Left ventricle myocardium inferior (tissue), 1 donor: ENCODE measurements at regions not wholly inside any gene's neighbourhood (a gene's known extent, or its start where the extent isn't known, plus 50 kb on each side); places are given as distances from the start of the nearest gene placed in this dataset.

Experiments
- DNase-seq: peaks from one replicate; pipeline ENCODE4 v3.0.0-alpha.2; 2020
- H3K27ac ChIP-seq: fragments of 200-600 bp; replicated peaks from 2 replicates; pipeline ENCODE4 v1.8.0; 2021
- H3K27me3 ChIP-seq: fragments of 200-600 bp; 2 replicates; pipeline ENCODE4 v1.8.0; 2021; ENCODE audit warnings: low read depth
- H3K36me3 ChIP-seq: fragments of 200-600 bp; 2 replicates; pipeline ENCODE4 v1.8.0; 2021
- H3K4me1 ChIP-seq: fragments of 200-600 bp; 2 replicates; pipeline ENCODE4 v1.8.0; 2021
- H3K4me3 ChIP-seq: fragments of 200-600 bp; 2 replicates; pipeline ENCODE4 v1.8.0; 2021; ENCODE audit warnings: mild to moderate bottlenecking, moderate library complexity
- H3K9me3 ChIP-seq: fragments of 200-600 bp; replicated peaks from 2 replicates; pipeline ENCODE4 v1.8.0; 2021
- intact Hi-C: fragments of 100-400 bp; cut with micrococcal nuclease; formaldehyde crosslinking; loops from one replicate; pipeline ENCODE4 v1.11.0; 2022
- TF ChIP-seq, protein P1 (sequence below): fragments of 200-600 bp; IDR thresholded peaks from 2 replicates; pipeline ENCODE4 v1.8.0; 2021; ENCODE audit warnings: antibody characterized with exemption, mild to moderate bottlenecking, borderline replicate concordance
- donor health status: DM: no; HTN: yes; CAD: no; lungs with severe emphysema.

DNA sequence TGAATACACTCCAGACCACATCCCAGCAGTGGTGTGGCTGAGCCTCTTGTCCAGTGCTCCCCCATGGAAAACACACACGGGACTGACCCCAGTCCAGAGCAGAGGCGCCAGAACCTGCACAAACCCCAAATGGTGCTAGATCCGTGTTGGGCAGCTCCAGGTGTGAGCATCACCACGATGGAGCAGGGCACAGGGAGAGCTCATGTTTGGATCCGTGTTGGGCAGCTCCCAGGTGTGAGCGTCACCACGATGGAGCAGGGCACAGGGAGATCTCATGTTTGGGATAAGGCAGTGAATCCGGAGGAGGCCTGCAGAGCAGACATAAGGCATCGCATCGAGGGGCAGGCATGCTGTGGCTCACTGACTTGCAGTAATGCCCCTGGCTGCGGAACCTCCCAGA is 460.0 kb upstream of the MYT1L start:
- Histone ChIP-seq H3K4me3 (no peak overlapping the region), H3K27me3 (peaks cover 28% of the 10 kb centered on the region), H3K4me1 (no peaks in the 10 kb centered on the region), H3K9me3 (no peaks in the 10 kb centered on the region), H3K36me3 (no peaks in the 10 kb centered on the region), H3K27ac (no peak overlapping the region)
- intact Hi-C loops: no loop called here
- TF ChIP-seq, protein P1, sequence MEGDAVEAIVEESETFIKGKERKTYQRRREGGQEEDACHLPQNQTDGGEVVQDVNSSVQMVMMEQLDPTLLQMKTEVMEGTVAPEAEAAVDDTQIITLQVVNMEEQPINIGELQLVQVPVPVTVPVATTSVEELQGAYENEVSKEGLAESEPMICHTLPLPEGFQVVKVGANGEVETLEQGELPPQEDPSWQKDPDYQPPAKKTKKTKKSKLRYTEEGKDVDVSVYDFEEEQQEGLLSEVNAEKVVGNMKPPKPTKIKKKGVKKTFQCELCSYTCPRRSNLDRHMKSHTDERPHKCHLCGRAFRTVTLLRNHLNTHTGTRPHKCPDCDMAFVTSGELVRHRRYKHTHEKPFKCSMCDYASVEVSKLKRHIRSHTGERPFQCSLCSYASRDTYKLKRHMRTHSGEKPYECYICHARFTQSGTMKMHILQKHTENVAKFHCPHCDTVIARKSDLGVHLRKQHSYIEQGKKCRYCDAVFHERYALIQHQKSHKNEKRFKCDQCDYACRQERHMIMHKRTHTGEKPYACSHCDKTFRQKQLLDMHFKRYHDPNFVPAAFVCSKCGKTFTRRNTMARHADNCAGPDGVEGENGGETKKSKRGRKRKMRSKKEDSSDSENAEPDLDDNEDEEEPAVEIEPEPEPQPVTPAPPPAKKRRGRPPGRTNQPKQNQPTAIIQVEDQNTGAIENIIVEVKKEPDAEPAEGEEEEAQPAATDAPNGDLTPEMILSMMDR: no peak
- DNase-seq: no peak

DNA sequence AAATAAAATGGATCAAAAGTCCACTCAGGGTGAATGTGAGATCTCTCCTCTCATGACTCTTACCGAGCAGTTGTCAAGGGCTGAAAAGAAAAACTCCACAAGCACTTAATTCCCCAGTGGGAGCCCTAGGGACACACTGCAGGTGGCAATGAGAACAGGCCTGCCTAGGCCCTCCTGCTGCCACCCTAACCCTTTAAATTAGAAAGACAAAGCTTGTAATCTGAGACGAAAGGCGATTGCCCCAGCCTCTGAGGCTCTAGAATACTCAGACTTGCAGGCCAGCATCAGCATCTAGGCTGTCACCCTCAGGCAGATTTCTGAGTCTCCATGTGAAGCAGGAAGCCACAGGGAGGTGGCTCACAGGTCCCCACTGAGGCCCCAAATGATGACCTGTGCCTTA is 457.0 kb upstream of the MYT1L start:
- no peaks in the 10 kb centered on the region for H3K9me3 ChIP-seq
- H3K4me1 ChIP-seq: no peaks in the 10 kb centered on the region
- intact Hi-C loops: no loop called here
- TF ChIP-seq, protein P1: no peak
- H3K4me3 ChIP-seq: no peak overlapping the region
- peaks cover 21% of the 10 kb centered on the region for H3K27me3 ChIP-seq
- no peaks in the 10 kb centered on the region for H3K36me3 ChIP-seq
- H3K27ac ChIP-seq: no peak overlapping the region
- DNase-seq: no peak

DNA sequence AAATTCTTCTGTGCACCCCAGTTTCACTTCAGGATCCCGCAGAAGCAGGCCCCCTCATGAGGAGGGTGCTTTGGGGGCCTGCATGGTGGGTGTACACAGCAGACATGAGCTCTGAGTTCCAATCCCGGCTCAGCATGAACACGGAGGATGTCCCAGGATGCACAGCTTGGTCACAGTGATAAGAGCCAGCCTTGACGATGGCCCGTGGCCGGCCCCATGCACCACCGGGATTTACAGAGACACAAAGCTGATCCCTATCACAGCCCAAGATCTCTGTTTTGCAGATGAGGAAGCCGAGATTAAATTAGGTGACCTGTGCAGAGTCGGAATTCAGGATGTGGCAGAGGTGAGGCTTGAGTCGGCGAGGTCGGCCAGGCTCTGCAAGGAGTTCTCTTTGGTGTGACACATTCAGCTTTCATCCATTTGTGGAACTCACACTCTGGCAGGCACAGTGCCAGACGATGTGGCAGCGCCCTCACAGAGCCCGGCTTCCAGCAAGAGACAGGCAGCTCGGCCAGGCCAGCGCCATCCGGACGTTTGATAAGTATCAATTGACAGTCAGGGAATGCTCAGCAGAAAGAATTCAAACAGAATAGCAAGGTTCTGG is 456.3 kb upstream of the MYT1L start:
- Histone ChIP-seq H3K27ac (no peak overlapping the region), H3K9me3 (no peaks in the 10 kb centered on the region), H3K4me1 (no peaks in the 10 kb centered on the region), H3K27me3 (peaks cover 24% of the 10 kb centered on the region), H3K4me3 (no peak overlapping the region), H3K36me3 (no peaks in the 10 kb centered on the region)
- TF ChIP-seq, protein P1: no peak
- DNase-seq: no peak
- intact Hi-C loops: no loop called here

DNA sequence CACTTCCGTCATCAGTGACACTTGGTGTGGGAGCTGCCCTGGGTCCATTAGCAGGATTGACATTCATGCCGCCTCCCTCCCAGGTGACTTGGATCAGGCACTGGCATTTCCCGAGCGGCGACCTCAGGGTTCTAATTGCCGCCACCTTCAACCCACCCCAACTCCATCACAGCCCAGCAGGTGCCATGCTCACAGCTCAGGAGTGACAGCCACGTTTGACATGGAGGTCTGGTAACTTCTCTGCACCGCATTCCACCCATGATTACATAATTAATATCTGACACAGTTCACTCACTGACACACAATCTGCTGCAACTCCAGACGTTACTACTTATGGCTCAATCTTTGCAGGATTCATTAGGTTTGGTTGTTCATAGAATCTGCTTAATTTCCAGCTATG is 450.9 kb upstream of the MYT1L start:
- intact Hi-C loops: no loop called here
- TF ChIP-seq, protein P1: no peak
- no peaks in the 10 kb centered on the region for H3K4me1 ChIP-seq

DNA sequence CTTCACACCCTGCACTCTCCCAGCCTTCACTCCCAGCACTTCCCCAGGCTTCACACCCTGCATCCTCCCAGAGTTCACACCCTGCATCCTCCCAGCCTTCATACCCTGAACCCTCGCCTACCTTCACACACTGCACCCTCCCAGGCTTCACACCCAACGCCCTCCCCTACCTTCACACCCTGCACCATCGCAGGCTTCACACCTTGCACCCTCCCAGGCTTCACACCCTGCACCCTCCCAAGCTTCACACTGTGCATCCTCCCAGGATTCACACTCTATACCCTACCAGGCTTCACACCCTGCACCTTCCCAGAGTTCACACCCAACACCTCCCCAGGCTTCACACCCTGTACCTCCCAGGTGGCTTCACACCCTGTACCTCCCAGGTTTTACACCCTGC is 448.7 kb upstream of the MYT1L start:
- H3K4me1 ChIP-seq: no peaks in the 10 kb centered on the region
- peaks cover 18% of the 10 kb centered on the region for H3K27me3 ChIP-seq
- TF ChIP-seq, protein P1: no peak
- intact Hi-C loops: no loop called here
- H3K27ac ChIP-seq: no peak overlapping the region
- H3K36me3 ChIP-seq: no peaks in the 10 kb centered on the region
- no peaks in the 10 kb centered on the region for H3K9me3 ChIP-seq
- no peak for DNase-seq
- H3K4me3 ChIP-seq: no peak overlapping the region

More for the DNA sequence above, 450.9 kb upstream of the MYT1L start:
- no peak for DNase-seq
- Histone ChIP-seq H3K27ac (no peak overlapping the region), H3K27me3 (peaks cover 18% of the 10 kb centered on the region), H3K4me3 (no peak overlapping the region), H3K36me3 (no peaks in the 10 kb centered on the region), H3K9me3 (no peaks in the 10 kb centered on the region)

DNA sequence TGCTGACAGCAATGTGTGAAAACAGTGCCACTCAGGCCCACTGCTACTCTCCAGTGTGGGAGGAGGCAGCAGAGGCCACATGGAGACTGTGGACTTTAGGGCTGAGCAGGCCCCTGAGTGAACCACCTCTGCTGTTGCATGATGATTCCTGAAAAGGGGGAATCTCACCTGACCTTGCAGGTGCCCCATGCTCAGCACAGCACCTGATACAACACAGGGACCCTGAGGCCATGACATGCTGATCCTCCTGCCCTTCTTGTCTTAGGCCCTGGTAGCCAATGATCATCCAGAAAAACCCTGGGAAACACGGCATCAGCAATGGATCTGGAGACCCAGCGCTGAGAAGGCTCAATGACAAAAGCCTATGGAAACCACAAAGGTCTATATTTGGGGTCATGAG is 446.8 kb upstream of the MYT1L start:
- Histone ChIP-seq H3K4me1 (no peaks in the 10 kb centered on the region), H3K27ac (no peak overlapping the region), H3K27me3 (peaks cover 8% of the 10 kb centered on the region), H3K36me3 (no peaks in the 10 kb centered on the region), H3K9me3 (no peaks in the 10 kb centered on the region), H3K4me3 (no peak overlapping the region)
- TF ChIP-seq, protein P1: no peak
- DNase-seq: no peak
- intact Hi-C loops: no loop called here
